ENCODE measurements at regions not wholly inside any gene's neighbourhood (a gene's known extent, or its start where the extent isn't known, plus 50 kb on each side); places are given as distances from the start of the nearest gene placed in this dataset.

- H3K4me3 ChIP-seq (ENCODE audit: low read depth, low read length): no peak overlapping the region
- DNase-seq (ENCODE audit: low read depth): no peak
- no peak for TF ChIP-seq POLR2A (IDR thresholded peaks at IDR 0.05; ENCODE audit: extremely low read depth, insufficient read length)
- TF ChIP-seq MYC (IDR thresholded peaks at IDR 0.05; ENCODE audit: low read depth, low read length): no peak
- TF ChIP-seq MAX (IDR thresholded peaks at IDR 0.05; ENCODE audit: low read depth, low read length): no peak
- TF ChIP-seq, protein P1, sequence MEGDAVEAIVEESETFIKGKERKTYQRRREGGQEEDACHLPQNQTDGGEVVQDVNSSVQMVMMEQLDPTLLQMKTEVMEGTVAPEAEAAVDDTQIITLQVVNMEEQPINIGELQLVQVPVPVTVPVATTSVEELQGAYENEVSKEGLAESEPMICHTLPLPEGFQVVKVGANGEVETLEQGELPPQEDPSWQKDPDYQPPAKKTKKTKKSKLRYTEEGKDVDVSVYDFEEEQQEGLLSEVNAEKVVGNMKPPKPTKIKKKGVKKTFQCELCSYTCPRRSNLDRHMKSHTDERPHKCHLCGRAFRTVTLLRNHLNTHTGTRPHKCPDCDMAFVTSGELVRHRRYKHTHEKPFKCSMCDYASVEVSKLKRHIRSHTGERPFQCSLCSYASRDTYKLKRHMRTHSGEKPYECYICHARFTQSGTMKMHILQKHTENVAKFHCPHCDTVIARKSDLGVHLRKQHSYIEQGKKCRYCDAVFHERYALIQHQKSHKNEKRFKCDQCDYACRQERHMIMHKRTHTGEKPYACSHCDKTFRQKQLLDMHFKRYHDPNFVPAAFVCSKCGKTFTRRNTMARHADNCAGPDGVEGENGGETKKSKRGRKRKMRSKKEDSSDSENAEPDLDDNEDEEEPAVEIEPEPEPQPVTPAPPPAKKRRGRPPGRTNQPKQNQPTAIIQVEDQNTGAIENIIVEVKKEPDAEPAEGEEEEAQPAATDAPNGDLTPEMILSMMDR (IDR thresholded peaks at IDR 0.05; ENCODE audit: low read depth, low read length): no peak
Measured at GRCh38 chr1:239696317-239696716, 309.9 kb downstream of the CHRM3 start.

- DNase-seq (ENCODE audit: low read depth): no peak
- H3K4me3 ChIP-seq (ENCODE audit: low read depth, low read length): no peak overlapping the region
- TF ChIP-seq MAX (IDR thresholded peaks at IDR 0.05; ENCODE audit: low read depth, low read length): no peak
- TF ChIP-seq, protein P1 (IDR thresholded peaks at IDR 0.05; ENCODE audit: low read depth, low read length): no peak
- no peak for TF ChIP-seq POLR2A (IDR thresholded peaks at IDR 0.05; ENCODE audit: extremely low read depth, insufficient read length)
- no peak for TF ChIP-seq MYC (IDR thresholded peaks at IDR 0.05; ENCODE audit: low read depth, low read length)
Measured at GRCh38 chr1:239700667-239701066, 314.3 kb downstream of the CHRM3 start.

DNA sequence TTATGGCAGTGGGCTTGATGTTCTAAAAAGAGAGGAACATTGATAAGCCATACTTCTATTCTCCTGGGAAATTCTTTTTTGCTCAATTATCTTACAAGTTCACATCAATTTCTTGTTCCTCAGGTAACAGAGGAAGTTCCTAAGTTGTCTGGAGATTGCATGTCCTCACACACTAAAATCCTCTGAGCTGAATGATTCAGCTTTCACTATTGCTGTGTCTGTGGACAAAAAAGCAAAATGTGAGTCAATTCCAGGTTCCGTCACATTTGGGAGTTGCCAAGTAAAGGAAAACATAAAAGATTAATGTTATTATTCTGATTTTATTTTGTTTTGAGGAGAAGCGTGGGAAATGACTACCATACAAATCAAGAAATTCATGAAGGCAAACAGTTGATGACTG, 316.7 kb downstream of the CHRM3 start:
- no peak for TF ChIP-seq POLR2A (IDR thresholded peaks at IDR 0.05; ENCODE audit: extremely low read depth, insufficient read length)
- TF ChIP-seq MYC (IDR thresholded peaks at IDR 0.05; ENCODE audit: low read depth, low read length): no peak
- TF ChIP-seq, protein P1 (IDR thresholded peaks at IDR 0.05; ENCODE audit: low read depth, low read length): no peak
- TF ChIP-seq MAX (IDR thresholded peaks at IDR 0.05; ENCODE audit: low read depth, low read length): no peak
- DNase-seq (ENCODE audit: low read depth): no peak
- no peak overlapping the region for H3K4me3 ChIP-seq (ENCODE audit: low read depth, low read length)

DNA sequence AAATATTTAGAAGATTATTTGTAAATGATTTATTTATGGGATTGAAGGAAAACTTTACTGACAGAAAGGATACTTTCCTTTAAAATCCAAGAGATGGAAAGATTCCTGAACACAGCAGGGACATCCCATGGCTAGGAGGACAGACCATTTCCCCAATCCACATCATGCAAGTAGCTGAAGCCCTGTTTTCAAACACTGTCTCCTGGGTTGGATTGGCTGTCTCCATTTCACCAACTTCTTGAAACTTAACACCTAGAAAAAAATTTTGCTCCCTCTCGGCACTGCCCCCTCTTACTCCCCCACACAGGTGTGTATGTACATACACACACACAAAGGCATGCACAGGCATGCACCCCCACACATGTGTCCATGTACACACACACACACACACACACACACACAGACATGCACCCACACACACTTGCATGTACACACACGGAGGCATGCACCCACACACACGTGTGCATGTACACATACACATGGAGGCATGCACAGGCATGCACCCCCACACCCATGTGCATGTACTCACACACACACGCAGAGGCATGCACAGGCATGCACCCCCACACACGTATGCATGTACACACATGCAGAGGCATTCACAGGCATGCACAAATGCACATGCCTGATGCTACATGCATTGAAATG, 320.0 kb downstream of the CHRM3 start:
- TF ChIP-seq, protein P1 (IDR thresholded peaks at IDR 0.05; ENCODE audit: low read depth, low read length): no peak
- no peak for TF ChIP-seq POLR2A (IDR thresholded peaks at IDR 0.05; ENCODE audit: extremely low read depth, insufficient read length)
- no peak for TF ChIP-seq MAX (IDR thresholded peaks at IDR 0.05; ENCODE audit: low read depth, low read length)
- TF ChIP-seq MYC (IDR thresholded peaks at IDR 0.05; ENCODE audit: low read depth, low read length): no peak
- DNase-seq (ENCODE audit: low read depth): no peak
- no peak overlapping the region for H3K4me3 ChIP-seq (ENCODE audit: low read depth, low read length)

DNA sequence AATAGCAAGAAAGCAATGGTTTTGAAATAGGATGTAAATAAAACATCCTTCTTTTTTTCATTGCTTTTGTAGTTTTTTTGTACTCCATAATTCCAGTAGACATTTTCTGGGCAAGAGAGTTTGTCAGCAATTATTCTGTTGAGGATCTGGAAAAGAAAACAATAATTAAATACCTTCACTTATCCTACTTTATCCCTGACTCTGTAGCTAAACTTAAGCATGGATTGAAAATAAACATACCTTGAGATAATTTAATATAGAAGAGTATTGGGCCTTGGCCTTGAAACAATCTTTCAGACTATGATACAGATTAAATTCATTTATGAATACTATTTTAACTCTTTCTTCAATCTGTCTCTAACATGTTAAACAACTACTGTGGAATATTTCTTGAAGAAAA, 321.2 kb downstream of the CHRM3 start:
- no peak overlapping the region for H3K4me3 ChIP-seq (ENCODE audit: low read depth, low read length)
- no peak for DNase-seq (ENCODE audit: low read depth)
- TF ChIP-seq, protein P1 (IDR thresholded peaks at IDR 0.05; ENCODE audit: low read depth, low read length): no peak
- TF ChIP-seq POLR2A (IDR thresholded peaks at IDR 0.05; ENCODE audit: extremely low read depth, insufficient read length): no peak
- TF ChIP-seq MAX (IDR thresholded peaks at IDR 0.05; ENCODE audit: low read depth, low read length): no peak
- TF ChIP-seq MYC (IDR thresholded peaks at IDR 0.05; ENCODE audit: low read depth, low read length): no peak
